Smooth muscle cell (in vitro differentiated cells): ENCODE measurements at regions not wholly inside any gene's neighbourhood (a gene's known extent, or its start where the extent isn't known, plus 50 kb on each side); places are given as distances from the start of the nearest gene placed in this dataset.

Experiments used
- DNase-seq: peaks from one replicate; lab custom pipeline; 2025; ENCODE audit not compliant: unreplicated experiment; lab: John Stamatoyannopoulos, UW
- H2AFZ ChIP-seq: fragments of 200-600 bp; sonication (generic); 2 replicates; pipeline ENCODE4 v1.6.0; 2016; ENCODE audit warnings: antibody characterized with exemption, low read depth, mild to moderate bottlenecking
- H3F3A ChIP-seq: fragments of 200-600 bp; sonication (generic); 2 replicates; pipeline ENCODE4 v1.6.0; 2017; ENCODE audit warnings: antibody characterized with exemption, low read depth
- H3K27ac ChIP-seq: fragments of 200-600 bp; sonication (generic); 2 replicates; pipeline ENCODE4 v1.5.1; 2016; ENCODE audit warnings: low read depth, mild to moderate bottlenecking
- H3K27me3 ChIP-seq: fragments of 200-600 bp; sonication (generic); 2 replicates; pipeline ENCODE4 v1.6.1; 2016; ENCODE audit warnings: low read depth, mild to moderate bottlenecking
- H3K36me3 ChIP-seq: fragments of 200-600 bp; sonication (generic); 2 replicates; pipeline ENCODE4 v1.5.1; 2016; ENCODE audit warnings: low read depth
- H3K4me1 ChIP-seq: fragments of 200-600 bp; sonication (generic); 2 replicates; pipeline ENCODE4 v1.5.1; 2016; ENCODE audit warnings: low read depth
- H3K4me2 ChIP-seq: fragments of 200-600 bp; sonication (generic); 2 replicates; pipeline ENCODE4 v1.6.0; 2016; ENCODE audit warnings: mild to moderate bottlenecking
- H3K4me3 ChIP-seq: fragments of 200-600 bp; sonication (generic); 2 replicates; pipeline ENCODE4 v1.5.1; 2016; ENCODE audit warnings: mild to moderate bottlenecking
- H3K79me2 ChIP-seq: fragments of 200-600 bp; sonication (generic); 2 replicates; pipeline ENCODE4 v1.6.0; 2016; ENCODE audit warnings: low read depth, mild to moderate bottlenecking
- H3K9ac ChIP-seq: fragments of 200-600 bp; sonication (generic); 2 replicates; pipeline ENCODE4 v1.6.0; 2016; ENCODE audit warnings: low read depth
- H3K9me3 ChIP-seq: fragments of 200-600 bp; sonication (generic); replicated peaks from 2 replicates; pipeline ENCODE4 v1.5.1; 2016; ENCODE audit warnings: low read depth
- H4K20me1 ChIP-seq: fragments of 200-600 bp; sonication (generic); 2 replicates; pipeline ENCODE4 v1.6.0; 2016; ENCODE audit warnings: low read depth
- CTCF ChIP-seq: fragments of 200-600 bp; sonication (generic); IDR thresholded peaks from 2 replicates; pipeline ENCODE4 v1.5.1; 2017; ENCODE audit warnings: borderline replicate concordance, mild to moderate bottlenecking, antibody characterized with exemption; ENCODE audit not compliant: insufficient read depth, poor library complexity, severe bottlenecking
- WGBS: methylation state at CpG from one replicate; pipeline ENCODE4 v1.1.7; 2016; ENCODE audit warnings: low lambda C conversion rate; 5-methylcytosine and 5-hydroxymethylcytosine counted together

GRCh38 chr10:36679554-36679953 lies 445.8 kb upstream of the ANKRD30A start:
- no peaks in the 10 kb centered on the region for H3K9me3 ChIP-seq
- no peak for TF ChIP-seq CTCF
- H3K4me1 ChIP-seq, result no peaks in the 10 kb centered on the region
- 92% methylated on average over 9 of the region's 9 CpGs for WGBS
- H3K4me2 ChIP-seq, result no peak overlapping the region
- no peak overlapping the region for H2AFZ ChIP-seq
- no peaks in the 10 kb centered on the region for H3K27me3 ChIP-seq
- H3K27ac ChIP-seq, result no peak overlapping the region
- no peak overlapping the region for H3K4me3 ChIP-seq
- DNase-seq, result no peak
- no peaks in the 10 kb centered on the region for H3K79me2 ChIP-seq
- no peaks in the 10 kb centered on the region for H3K36me3 ChIP-seq
- H3K9ac ChIP-seq, result no peak overlapping the region
- H3F3A ChIP-seq, result peaks cover 6% of the 10 kb centered on the region
- H4K20me1 ChIP-seq, result no peaks in the 10 kb centered on the region

GRCh38 chr10:36677431-36677768 lies 448.0 kb upstream of the ANKRD30A start:
- H2AFZ ChIP-seq, result no peak overlapping the region
- peak overlapping the region; percentile 7 for H3K27ac ChIP-seq
- no peaks in the 10 kb centered on the region for H4K20me1 ChIP-seq
- TF ChIP-seq CTCF, result no peak
- WGBS, result 95% methylated on average over 2 of the region's 2 CpGs
- no peak overlapping the region for H3K9ac ChIP-seq
- H3K4me2 ChIP-seq, result peak overlapping the region; percentile 2
- no peaks in the 10 kb centered on the region for H3K9me3 ChIP-seq
- no peaks in the 10 kb centered on the region for H3K36me3 ChIP-seq
- peaks cover 6% of the 10 kb centered on the region for H3F3A ChIP-seq
- H3K79me2 ChIP-seq, result no peaks in the 10 kb centered on the region
- no peak overlapping the region for H3K4me3 ChIP-seq
- H3K27me3 ChIP-seq, result no peaks in the 10 kb centered on the region
- no peak for DNase-seq
- no peaks in the 10 kb centered on the region for H3K4me1 ChIP-seq

- DNase-seq, result no peak
- 65% methylated on average over 6 of the region's 6 CpGs for WGBS
- Histone ChIP-seq H3K27ac (peak overlapping the region; percentile 7), H3F3A (peaks cover 6% of the 10 kb centered on the region), H3K79me2 (no peaks in the 10 kb centered on the region), H3K36me3 (no peaks in the 10 kb centered on the region), H3K4me1 (no peaks in the 10 kb centered on the region), H3K4me2 (peak overlapping the region; percentile 2), H3K4me3 (no peak overlapping the region), H3K9ac (no peak overlapping the region), H3K9me3 (no peaks in the 10 kb centered on the region), H2AFZ (no peak overlapping the region), H3K27me3 (no peaks in the 10 kb centered on the region), H4K20me1 (no peaks in the 10 kb centered on the region)
- no peak for TF ChIP-seq CTCF
Measured at GRCh38 chr10:36676756-36677430, 448.5 kb upstream of the ANKRD30A start.

GRCh38 chr10:36676321-36676720 lies 449.1 kb upstream of the ANKRD30A start:
- H3K4me2 ChIP-seq, result peak overlapping the region; percentile 2
- H3F3A ChIP-seq, result peaks cover 6% of the 10 kb centered on the region
- no peaks in the 10 kb centered on the region for H3K4me1 ChIP-seq
- H3K27me3 ChIP-seq, result no peaks in the 10 kb centered on the region
- H3K9ac ChIP-seq, result no peak overlapping the region
- no peak overlapping the region for H2AFZ ChIP-seq
- DNase-seq, result no peak
- no peak overlapping the region for H3K27ac ChIP-seq
- TF ChIP-seq CTCF, result no peak
- no peaks in the 10 kb centered on the region for H4K20me1 ChIP-seq
- H3K9me3 ChIP-seq, result no peaks in the 10 kb centered on the region
- no peaks in the 10 kb centered on the region for H3K36me3 ChIP-seq
- no peak overlapping the region for H3K4me3 ChIP-seq
- WGBS, result 67% methylated on average over 1 of the region's 1 CpG
- H3K79me2 ChIP-seq, result no peaks in the 10 kb centered on the region
